CD14-positive monocyte (primary cell): ENCODE measurements at regions not wholly inside any gene's neighbourhood (a gene's known extent, or its start where the extent isn't known, plus 50 kb on each side); places are given as distances from the start of the nearest gene placed in this dataset.

Experiments used
- DNase-seq, 3 donors: peaks; one replicate each; pipeline ENCODE4 v3.0.0-alpha.2; 2011 to 2022
- H2AFZ ChIP-seq: 2 replicates; pipeline ENCODE4 v1.6.0; 2012; ENCODE audit warnings: mild to moderate bottlenecking, low read depth, low read length, inconsistent platforms; ENCODE audit not compliant: insufficient read depth, poor library complexity, severe bottlenecking
- H3K27ac ChIP-seq, 2 donors: 1 replicate in 1 of 2; 2 replicates in 1 of 2; pipeline ENCODE4 v1.5.1; 2012 to 2013; ENCODE audit warnings: low read length in 2 of 2, control low read depth in 1 of 2, inconsistent platforms in 1 of 2, low read depth in 1 of 2, mild to moderate bottlenecking in 1 of 2
- H3K27me3 ChIP-seq, 2 donors: one replicate each; pipeline versions ENCODE4 v1.6.0 to v1.6.1; 2011 to 2013; ENCODE audit warnings: low read length in 2 of 2; ENCODE audit not compliant: control insufficient read depth in 2 of 2, insufficient read depth in 2 of 2
- H3K36me3 ChIP-seq, 2 donors: replicated peaks in 1 of 2; 1 replicate in 1 of 2; 2 replicates in 1 of 2; pipeline versions ENCODE4 v1.5.1 to v1.6.1; 2012 to 2013; ENCODE audit warnings: low read length in 2 of 2, control low read depth in 1 of 2, inconsistent platforms in 1 of 2, mild to moderate bottlenecking in 1 of 2; ENCODE audit not compliant: insufficient read depth in 2 of 2, control insufficient read depth in 1 of 2
- H3K4me1 ChIP-seq, 2 donors: 1 replicate in 1 of 2; 2 replicates in 1 of 2; pipeline versions ENCODE4 v1.5.1 to v1.6.1; 2012 to 2013; ENCODE audit warnings: low read length in 2 of 2, control low read depth in 1 of 2, inconsistent platforms in 1 of 2, mild to moderate bottlenecking in 1 of 2, moderate library complexity in 1 of 2; ENCODE audit not compliant: insufficient read depth in 2 of 2, control insufficient read depth in 1 of 2
- H3K4me2 ChIP-seq: replicated peaks from 2 replicates; pipeline ENCODE3; 2012; ENCODE audit warnings: low read length, moderate library complexity, mild to moderate bottlenecking; ENCODE audit not compliant: poor library complexity, severe bottlenecking; ENCODE audit errors: extremely low read depth
- H3K4me3 ChIP-seq, 3 experiments: fragments of 200-600 bp in 1 of 3; sonication (generic) in 1 of 3; replicated peaks in 1 of 3; 1 replicate in 2 of 3; 2 replicates in 1 of 3; pipeline ENCODE4 v1.5.1; 2011 to 2013; ENCODE audit warnings: low read length in 3 of 3, mild to moderate bottlenecking in 3 of 3, control low read depth in 2 of 3, low read depth in 2 of 3, inconsistent platforms in 1 of 3, moderate library complexity in 1 of 3
- H3K79me2 ChIP-seq: 2 replicates; pipeline ENCODE4 v1.6.0; 2012; ENCODE audit warnings: mild to moderate bottlenecking, control low read depth, inconsistent platforms, low read length, moderate library complexity; ENCODE audit not compliant: insufficient read depth
- H3K9ac ChIP-seq: 2 replicates; pipeline ENCODE4 v1.6.0; 2017; ENCODE audit warnings: low read length, mild to moderate bottlenecking; ENCODE audit not compliant: insufficient read depth, poor library complexity, severe bottlenecking
- H3K9me3 ChIP-seq, 2 donors: replicated peaks in 1 of 2; 1 replicate in 1 of 2; 2 replicates in 1 of 2; pipeline versions ENCODE4 v1.5.1 to v1.6.1; 2012 to 2013; ENCODE audit warnings: low read length in 2 of 2, control low read depth in 1 of 2; ENCODE audit not compliant: control insufficient read depth in 1 of 2, insufficient read depth in 1 of 2
- H4K20me1 ChIP-seq: 2 replicates; pipeline ENCODE4 v1.6.0; 2012; ENCODE audit warnings: mild to moderate bottlenecking, low read length, control low read depth, moderate library complexity; ENCODE audit not compliant: insufficient read depth
- H3K27ac Mint-ChIP-seq, 7 donors: one replicate each; pipeline ENCODE4 v1.8.0; 2020; ENCODE audit warnings: mild to moderate bottlenecking in 7 of 7, mixed read lengths in 7 of 7, moderate library complexity in 6 of 7, inconsistent platforms in 2 of 7
- H3K27me3 Mint-ChIP-seq, 3 donors: one replicate each; pipeline ENCODE4 v1.8.0; 2021 to 2022; ENCODE audit warnings: low read depth in 3 of 3, mild to moderate bottlenecking in 3 of 3, mixed read lengths in 3 of 3, moderate library complexity in 3 of 3, inconsistent platforms in 1 of 3
- H3K36me3 Mint-ChIP-seq, 2 donors: one replicate each; pipeline ENCODE4 v1.8.0; 2020; ENCODE audit warnings: mixed read lengths in 2 of 2, inconsistent platforms in 1 of 2, mild to moderate bottlenecking in 1 of 2
- H3K4me1 Mint-ChIP-seq: one replicate; pipeline ENCODE4 v1.8.0; 2020; ENCODE audit warnings: mild to moderate bottlenecking, mixed read lengths
- H3K4me3 Mint-ChIP-seq, 2 donors: one replicate each; pipeline ENCODE4 v1.8.0; 2020; ENCODE audit warnings: mild to moderate bottlenecking in 2 of 2, mixed read lengths in 2 of 2, moderate library complexity in 1 of 2
- H3K9me3 Mint-ChIP-seq, 7 donors: one replicate each; pipeline ENCODE4 v1.8.0; 2020 to 2022; ENCODE audit warnings: mixed read lengths in 7 of 7, mild to moderate bottlenecking in 6 of 7, moderate library complexity in 6 of 7, inconsistent platforms in 2 of 7
- WGBS: methylation state at CpG from one replicate; pipeline ENCODE4 v1.1.5; 2013; ENCODE audit warnings: missing lambda C conversion rate; ENCODE audit not compliant: insufficient coverage; 5-methylcytosine and 5-hydroxymethylcytosine counted together
- intact Hi-C, 2 donors: fragments of 100-400 bp; cut with micrococcal nuclease; formaldehyde crosslinking; loops; one replicate each; pipeline versions ENCODE4 v1.15.0 to v1.15.1; 2023
- TF ChIP-seq, protein P1 (sequence below): fragments of 200-600 bp; IDR thresholded peaks from one replicate; pipeline ENCODE4 v1.8.0; 2022; ENCODE audit warnings: antibody characterized with exemption, mild to moderate bottlenecking

DNA sequence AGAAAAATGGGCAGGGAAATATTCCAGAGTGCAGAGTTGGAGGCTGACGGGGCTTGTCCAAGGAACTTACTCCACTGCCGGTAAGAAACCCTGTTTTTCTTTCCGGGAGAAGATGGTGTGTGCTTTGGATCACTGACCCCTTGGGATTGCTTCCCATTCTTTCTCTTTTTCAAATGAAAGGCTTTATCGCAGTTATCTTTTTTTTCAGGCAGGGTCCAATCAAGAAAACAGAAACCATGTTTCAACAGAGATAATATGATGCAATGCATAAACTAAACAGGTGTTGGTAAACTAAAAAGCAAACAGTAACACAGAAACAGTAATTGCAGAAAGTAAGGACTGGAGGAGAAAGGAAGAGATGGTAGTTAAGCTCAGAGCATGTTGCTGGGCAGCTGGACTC lies 145.1 kb downstream of the LYPLAL1 start:
- no peaks in the 10 kb centered on the region for H3K79me2 ChIP-seq
- peaks cover 1 to 6% (median 3%) of the 10 kb centered on the region in 7 donors for H3K9me3 Mint-ChIP-seq
- WGBS, result 100% methylated on average over 1 of the region's 4 CpGs
- DNase-seq, result no peak
- H3K9me3 ChIP-seq, result peaks cover 5 to 7% of the 10 kb centered on the region in 2 donors
- TF ChIP-seq, protein P1, sequence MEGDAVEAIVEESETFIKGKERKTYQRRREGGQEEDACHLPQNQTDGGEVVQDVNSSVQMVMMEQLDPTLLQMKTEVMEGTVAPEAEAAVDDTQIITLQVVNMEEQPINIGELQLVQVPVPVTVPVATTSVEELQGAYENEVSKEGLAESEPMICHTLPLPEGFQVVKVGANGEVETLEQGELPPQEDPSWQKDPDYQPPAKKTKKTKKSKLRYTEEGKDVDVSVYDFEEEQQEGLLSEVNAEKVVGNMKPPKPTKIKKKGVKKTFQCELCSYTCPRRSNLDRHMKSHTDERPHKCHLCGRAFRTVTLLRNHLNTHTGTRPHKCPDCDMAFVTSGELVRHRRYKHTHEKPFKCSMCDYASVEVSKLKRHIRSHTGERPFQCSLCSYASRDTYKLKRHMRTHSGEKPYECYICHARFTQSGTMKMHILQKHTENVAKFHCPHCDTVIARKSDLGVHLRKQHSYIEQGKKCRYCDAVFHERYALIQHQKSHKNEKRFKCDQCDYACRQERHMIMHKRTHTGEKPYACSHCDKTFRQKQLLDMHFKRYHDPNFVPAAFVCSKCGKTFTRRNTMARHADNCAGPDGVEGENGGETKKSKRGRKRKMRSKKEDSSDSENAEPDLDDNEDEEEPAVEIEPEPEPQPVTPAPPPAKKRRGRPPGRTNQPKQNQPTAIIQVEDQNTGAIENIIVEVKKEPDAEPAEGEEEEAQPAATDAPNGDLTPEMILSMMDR, result no peak
- no peak overlapping the region for H3K4me3 Mint-ChIP-seq
- no peaks in the 10 kb centered on the region for H3K4me1 ChIP-seq
- H3K27me3 Mint-ChIP-seq, result no peaks in the 10 kb centered on the region
- no peaks in the 10 kb centered on the region for H3K36me3 Mint-ChIP-seq
- no peak overlapping the region for H3K4me2 ChIP-seq
- H3K4me3 ChIP-seq, result no peak overlapping the region
- no peak overlapping the region for H3K27ac ChIP-seq
- H3K27ac Mint-ChIP-seq, result no peak overlapping the region
- H3K4me1 Mint-ChIP-seq, result no peaks in the 10 kb centered on the region
- intact Hi-C loops, result no loop called here
- H2AFZ ChIP-seq, result no peak overlapping the region
- H3K27me3 ChIP-seq, result no peaks in the 10 kb centered on the region
- no peak overlapping the region for H3K9ac ChIP-seq
- no peaks in the 10 kb centered on the region for H4K20me1 ChIP-seq
- H3K36me3 ChIP-seq, result no peaks in the 10 kb centered on the region

DNA sequence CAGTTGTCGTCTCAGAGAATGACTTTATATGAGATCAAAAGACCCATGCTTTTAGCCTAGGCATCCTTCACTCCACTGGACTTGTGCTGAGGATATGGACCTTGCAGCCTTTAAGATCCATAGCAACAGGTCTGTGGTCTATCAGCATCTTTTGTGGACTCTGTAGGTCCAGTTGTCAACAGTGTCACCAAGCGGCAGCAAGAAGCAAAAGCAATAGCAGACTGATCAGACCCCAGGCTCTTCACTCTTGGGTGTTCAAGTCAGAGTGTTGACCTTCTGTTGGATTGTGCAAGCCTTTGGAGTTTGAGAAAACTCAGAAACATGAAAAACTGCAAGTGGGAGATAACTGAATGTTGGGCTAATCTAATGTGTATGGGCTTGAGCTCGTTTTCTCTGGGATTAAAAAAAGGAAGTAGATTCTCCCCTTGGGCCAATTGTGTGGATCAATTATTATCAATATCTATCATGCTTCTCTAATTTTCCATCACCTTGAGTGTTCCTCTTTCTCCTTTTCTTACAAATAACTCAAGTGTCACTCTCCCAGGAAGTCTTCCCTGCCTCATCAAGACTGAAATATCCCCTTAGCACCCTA lies 144.2 kb downstream of the LYPLAL1 start:
- WGBS, result 94% methylated on average over 2 of the region's 3 CpGs
- Histone ChIP-seq H3K9me3 (peaks cover 5 to 7% of the 10 kb centered on the region in 2 donors), H2AFZ (no peak overlapping the region), H3K4me1 (no peaks in the 10 kb centered on the region), H4K20me1 (no peaks in the 10 kb centered on the region), H3K9ac (no peak overlapping the region), H3K79me2 (no peaks in the 10 kb centered on the region), H3K27me3 (no peaks in the 10 kb centered on the region), H3K27ac (no peak overlapping the region), H3K36me3 (no peaks in the 10 kb centered on the region), H3K4me3 (no peak overlapping the region), H3K4me2 (no peak overlapping the region)
- Mint-ChIP-seq H3K4me1 (no peaks in the 10 kb centered on the region), H3K27ac (no peak overlapping the region), H3K9me3 (peaks cover 2 to 7% (median 5%) of the 10 kb centered on the region in 7 donors), H3K27me3 (peaks cover 0 to 1% (median 0%) of the 10 kb centered on the region in 3 donors), H3K36me3 (no peaks in the 10 kb centered on the region), H3K4me3 (no peak overlapping the region)
- intact Hi-C loops, result no loop called here
- no peak for DNase-seq
- TF ChIP-seq, protein P1, result no peak
